ENCODE measurements at regions not wholly inside any gene's neighbourhood (a gene's known extent, or its start where the extent isn't known, plus 50 kb on each side); places are given as distances from the start of the nearest gene placed in this dataset.

- TF ChIP-seq CTCF (conservative IDR thresholded peaks at IDR 0.05) (no peak), EZH2 (IDR thresholded peaks at IDR 0.05; ENCODE audit: low read depth) (no peak)
Observed at GRCh38 chr16:51801635-51802034, 650.6 kb upstream of the SALL1 start.
